8988T (cell line): ENCODE measurements at regions not wholly inside any gene's neighbourhood (a gene's known extent, or its start where the extent isn't known, plus 50 kb on each side); places are given as distances from the start of the nearest gene placed in this dataset.

ENCODE experiments used
- DNase-seq: peaks from one replicate; pipeline ENCODE4 v3.0.0; 2011

GRCh38 chr6:28741363-28741762, 182.4 kb downstream of the TRIM27 start:
- no peak for DNase-seq

DNA sequence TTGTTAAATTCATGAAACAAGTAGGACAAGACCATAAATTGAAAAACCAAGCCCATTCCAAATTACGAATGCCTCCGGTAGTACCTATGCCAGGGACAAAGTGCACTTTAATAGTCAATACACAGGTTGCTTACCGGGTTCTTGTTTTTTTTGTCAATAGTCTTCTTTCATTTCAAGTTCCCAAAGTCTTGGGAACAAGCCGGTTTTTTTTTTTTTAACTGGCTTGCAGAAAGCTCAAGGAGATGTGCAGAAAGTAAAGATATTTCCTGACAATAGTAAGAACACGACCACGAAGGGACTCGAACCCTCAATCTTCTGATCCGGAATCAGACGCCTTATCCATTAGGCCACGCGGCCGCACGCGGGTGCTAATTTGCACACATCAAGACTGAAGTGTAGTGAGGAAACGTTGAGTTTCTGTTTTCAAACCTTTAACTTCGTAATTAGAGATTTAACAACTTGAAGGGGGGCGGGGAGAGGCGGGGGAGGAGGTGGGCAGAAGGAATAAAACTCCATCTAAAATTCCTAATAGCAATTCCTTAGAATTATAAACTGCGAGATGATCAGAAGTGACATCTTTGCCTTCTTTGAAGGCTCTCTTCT, 181.0 kb downstream of the TRIM27 start:
- no peak for DNase-seq

- no peak for DNase-seq
These were observed 180.5 kb downstream of the TRIM27 start for GRCh38 chr6:28743271-28743789.

- no peak for DNase-seq
These were observed 176.6 kb downstream of the TRIM27 start for GRCh38 chr6:28747083-28747630.

DNA sequence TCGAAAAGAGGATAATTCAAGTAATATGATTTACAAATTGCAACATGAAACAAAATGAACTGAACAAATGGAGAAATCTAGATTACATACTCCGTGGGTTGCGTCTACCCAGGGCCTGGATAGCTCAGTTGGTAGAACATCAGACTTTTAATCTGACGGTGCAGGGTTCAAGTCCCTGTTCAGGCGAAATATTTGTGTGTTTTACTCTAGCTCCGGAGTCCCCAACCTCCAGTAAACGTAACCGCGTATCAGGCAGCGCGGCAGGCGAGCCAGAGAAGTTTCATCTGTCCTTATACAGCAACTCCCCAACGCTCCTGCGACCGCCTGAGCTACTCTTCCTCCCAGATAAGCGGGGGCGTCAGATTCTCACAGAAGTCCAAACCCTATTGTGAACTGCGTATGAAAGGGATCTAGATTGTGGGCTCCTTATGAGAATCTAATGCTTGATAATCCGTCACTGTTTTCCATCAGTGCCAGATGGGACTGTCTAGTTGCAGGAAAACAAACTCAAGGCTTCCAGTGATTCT, 176.1 kb downstream of the TRIM27 start:
- no peak for DNase-seq

DNA sequence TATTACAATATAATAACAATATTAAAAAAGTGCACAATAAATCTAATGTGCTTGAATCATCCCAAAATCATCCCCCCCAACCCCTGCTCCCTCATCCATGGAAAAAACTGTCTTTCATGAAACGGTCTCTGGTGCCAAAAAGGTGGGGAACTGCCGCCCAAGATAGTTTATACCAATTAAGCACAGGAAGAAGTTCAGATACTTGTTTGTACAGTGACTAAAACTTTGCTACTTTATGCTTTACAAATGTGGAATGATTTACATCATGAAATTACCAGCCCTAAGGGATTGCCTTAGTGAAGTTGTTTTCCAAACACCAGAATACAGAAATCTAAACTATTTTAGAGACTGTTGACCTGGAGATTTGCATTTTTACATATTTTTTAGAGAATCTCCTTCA, 175.6 kb downstream of the TRIM27 start:
- no peak for DNase-seq

- no peak for DNase-seq
These were observed 172.8 kb downstream of the TRIM27 start for GRCh38 chr6:28750926-28751458.

- DNase-seq: no peak
These were observed 172.3 kb downstream of the TRIM27 start for GRCh38 chr6:28751514-28751913.

DNA sequence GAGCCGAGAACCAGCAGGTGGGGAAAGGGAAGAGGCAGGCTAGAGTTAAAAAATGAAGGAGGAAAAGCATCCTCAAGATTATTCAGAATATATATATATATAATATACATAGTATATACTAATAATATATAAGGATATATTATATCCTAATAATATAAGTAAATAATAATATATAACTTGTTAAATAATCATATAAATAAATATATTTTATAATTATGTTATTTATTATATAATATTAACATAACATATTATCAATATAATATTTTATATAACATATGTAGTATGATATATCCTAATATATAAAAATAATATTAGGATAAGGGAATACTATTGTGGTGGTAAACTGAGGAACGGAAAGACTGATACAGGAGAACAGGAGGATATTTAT, 171.8 kb downstream of the TRIM27 start:
- no peak for DNase-seq

DNA sequence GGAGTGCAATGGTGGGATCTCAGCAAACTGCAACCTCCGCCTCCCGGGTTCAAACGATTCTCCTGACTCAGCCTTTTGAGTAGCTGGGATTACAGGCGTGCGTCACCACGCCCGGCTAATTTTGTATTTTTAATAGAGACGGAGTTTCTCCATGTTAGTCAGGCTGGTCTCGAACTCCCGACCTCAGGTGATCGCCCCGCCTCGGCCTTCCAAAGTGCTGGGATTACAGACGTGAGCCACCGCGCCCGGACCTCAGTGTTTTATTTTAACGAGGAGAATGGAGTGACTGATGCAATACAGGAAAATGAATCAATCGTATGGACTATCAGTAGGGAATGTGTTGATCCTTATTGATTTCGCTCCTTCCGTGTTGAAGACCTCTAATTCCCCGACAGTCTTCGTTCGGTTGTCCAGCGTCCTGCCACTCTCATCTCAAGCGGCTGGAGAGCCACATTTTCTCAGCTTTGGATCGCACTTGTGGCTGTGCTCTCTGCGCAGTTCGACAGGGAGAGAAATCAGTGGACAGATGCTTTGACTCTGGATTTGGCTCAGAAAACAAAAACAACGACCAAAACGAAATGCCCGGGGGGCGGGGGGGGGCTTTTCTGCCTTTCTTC, 166.2 kb downstream of the TRIM27 start:
- DNase-seq: no peak

GRCh38 chr6:28758046-28758817, 165.6 kb downstream of the TRIM27 start:
- DNase-seq: no peak

DNA sequence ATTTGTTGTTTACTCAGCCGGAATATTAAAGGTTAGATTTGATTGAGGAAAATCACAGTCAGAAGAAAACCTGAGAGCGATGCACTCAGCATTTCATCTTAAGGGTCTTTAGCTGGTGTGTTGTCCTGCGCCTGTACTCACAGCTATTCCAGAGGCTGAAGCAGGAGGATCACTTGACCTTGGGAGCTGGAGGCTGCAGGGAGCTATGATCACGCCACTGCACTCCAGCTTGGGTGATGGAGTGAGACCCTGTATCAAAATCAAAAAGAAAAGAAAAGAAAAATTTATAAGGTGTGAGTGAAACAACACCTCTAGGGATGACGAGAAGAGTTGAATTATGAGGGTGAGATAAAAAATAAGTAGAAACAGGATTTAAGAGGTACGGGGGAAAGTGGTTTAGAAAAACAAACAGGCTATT, 165.0 kb downstream of the TRIM27 start:
- no peak for DNase-seq

GRCh38 chr6:28764014-28764723, 159.6 kb downstream of the TRIM27 start:
- no peak for DNase-seq

DNA sequence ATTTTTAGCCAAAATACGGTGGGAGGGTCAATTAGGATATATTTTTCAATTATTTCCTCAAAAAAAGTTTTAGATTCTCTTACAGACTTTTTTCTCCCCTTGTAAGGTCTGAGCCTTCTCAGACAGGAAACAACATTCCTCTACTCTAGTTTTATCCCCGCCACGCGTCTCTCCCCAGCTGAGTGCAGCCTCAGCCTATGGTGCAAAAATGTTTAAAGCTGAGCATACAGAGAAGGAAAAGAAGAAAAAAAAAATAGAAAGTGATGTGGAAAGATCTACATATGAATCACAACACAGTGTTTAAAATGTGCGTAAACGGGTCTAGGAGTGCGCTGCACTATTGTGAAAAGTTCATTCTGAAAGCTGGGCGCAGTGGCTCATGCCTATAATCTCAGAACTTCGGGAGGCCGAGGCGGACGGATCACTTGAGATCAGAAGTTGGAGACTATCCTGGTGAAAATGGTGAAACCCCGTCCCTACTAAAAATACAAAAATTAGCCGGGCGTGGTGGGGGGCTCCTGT, 159.0 kb downstream of the TRIM27 start:
- DNase-seq: no peak

GRCh38 chr6:28765978-28766351, 157.8 kb downstream of the TRIM27 start:
- DNase-seq: no peak

GRCh38 chr6:28766426-28766825, 157.4 kb downstream of the TRIM27 start:
- DNase-seq: no peak

DNA sequence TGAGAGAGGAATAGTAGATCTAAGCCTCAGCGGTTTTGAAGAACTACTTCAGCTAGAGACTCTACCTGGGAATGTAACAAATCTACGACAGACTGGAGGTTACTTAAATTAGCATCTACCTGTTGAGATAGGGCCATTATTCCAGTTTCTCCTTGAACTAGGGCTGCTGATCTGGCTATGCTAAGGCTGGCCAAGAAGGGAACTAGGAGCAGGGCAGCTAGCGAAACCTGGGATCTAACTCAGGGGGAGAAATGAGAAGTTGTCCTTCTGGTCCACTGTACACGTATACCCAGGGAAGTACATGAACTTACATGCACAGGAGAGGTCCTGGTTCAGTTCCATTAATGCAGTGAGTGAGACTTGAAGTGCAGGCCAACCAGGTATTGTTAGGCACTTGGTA, 156.7 kb downstream of the TRIM27 start:
- no peak for DNase-seq

DNA sequence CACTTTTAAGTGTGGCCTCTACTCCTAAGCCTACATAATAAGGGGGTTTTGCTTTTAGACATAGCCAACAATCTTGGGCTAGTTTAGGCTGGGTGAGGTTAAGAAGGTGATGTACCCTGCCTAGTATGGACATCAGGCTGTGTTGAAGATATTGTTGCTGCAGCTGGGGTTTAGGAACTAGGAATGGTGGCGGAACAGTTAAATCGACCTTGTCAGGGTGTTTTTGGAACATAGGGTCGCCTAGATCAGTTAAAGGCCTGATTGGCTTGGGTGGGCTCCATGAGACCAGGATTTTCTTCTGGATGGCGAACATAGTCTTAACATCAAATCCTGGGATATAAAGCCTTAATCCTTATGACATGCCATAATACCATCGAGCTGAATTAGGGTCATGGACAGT, 156.1 kb downstream of the TRIM27 start:
- no peak for DNase-seq

GRCh38 chr6:28768187-28768913, 155.4 kb downstream of the TRIM27 start:
- no peak for DNase-seq

- no peak for DNase-seq
These were observed 154.0 kb downstream of the TRIM27 start for GRCh38 chr6:28769626-28770402.

- no peak for DNase-seq
These were observed 153.1 kb downstream of the TRIM27 start for GRCh38 chr6:28770732-28771131.
